Heart left ventricle (tissue), 13 donors: ENCODE measurements at regions not wholly inside any gene's neighbourhood (a gene's known extent, or its start where the extent isn't known, plus 50 kb on each side); places are given as distances from the start of the nearest gene placed in this dataset.

Source experiments
- POLR2A ChIP-seq, 2 donors: fragments of 450-650 bp; IDR thresholded peaks; one replicate each; pipeline ENCODE4 v1.6.1; 2017; ENCODE audit warnings: antibody characterized with exemption in 2 of 2, mild to moderate bottlenecking in 2 of 2, moderate library complexity in 2 of 2
- TF ChIP-seq, protein P1 (sequence below), 12 donors: fragments of 200-600 bp; sonication (generic) in 4 of 12; IDR thresholded peaks; one replicate each; pipeline versions ENCODE4 v1.5.0 to v1.8.0; 2018 to 2022; ENCODE audit warnings: antibody characterized with exemption in 12 of 12, mild to moderate bottlenecking in 5 of 12
- donor health status: ischemic (EF 13 %, LVEDD 7.1; RV severe dilation, severe dysfunction).
- donor health status: DM: no; HTN: yes; CAD: no.
- donor health status: DM: no; HTN: no; CAD: no.
- donor health status: ischemic (EF 25% LVEDD 6.9; RV normal size, moderate dysfunction).
- donor health status: ischemic (EF 25% LVEDD 5.7; RV mildly dilated, moderate dysfunction).
- donor health status: ischemic (EF 35%, LVEDD 5.7; RV mildly dilated, moderate dysfunction).
- donor health status: nonischemic (EF 11% LVEDD 7.7; RV severe dilation, severe dysfunction).
- donor health status: DM: yes; HTN: yes; CAD: no.
- donor health status: PGD.
- donor health status: ischemic (EF 29% LVEDD 5.4; RV normal size, mild dysfunction).
- donor health status: nonischemic (EF 23%, LVEDD 6.1; RV moderate dilation, normal function).

GRCh38 chr4:142927721-142928120 lies 81.6 kb upstream of the INPP4B start:
- TF ChIP-seq, protein P1, sequence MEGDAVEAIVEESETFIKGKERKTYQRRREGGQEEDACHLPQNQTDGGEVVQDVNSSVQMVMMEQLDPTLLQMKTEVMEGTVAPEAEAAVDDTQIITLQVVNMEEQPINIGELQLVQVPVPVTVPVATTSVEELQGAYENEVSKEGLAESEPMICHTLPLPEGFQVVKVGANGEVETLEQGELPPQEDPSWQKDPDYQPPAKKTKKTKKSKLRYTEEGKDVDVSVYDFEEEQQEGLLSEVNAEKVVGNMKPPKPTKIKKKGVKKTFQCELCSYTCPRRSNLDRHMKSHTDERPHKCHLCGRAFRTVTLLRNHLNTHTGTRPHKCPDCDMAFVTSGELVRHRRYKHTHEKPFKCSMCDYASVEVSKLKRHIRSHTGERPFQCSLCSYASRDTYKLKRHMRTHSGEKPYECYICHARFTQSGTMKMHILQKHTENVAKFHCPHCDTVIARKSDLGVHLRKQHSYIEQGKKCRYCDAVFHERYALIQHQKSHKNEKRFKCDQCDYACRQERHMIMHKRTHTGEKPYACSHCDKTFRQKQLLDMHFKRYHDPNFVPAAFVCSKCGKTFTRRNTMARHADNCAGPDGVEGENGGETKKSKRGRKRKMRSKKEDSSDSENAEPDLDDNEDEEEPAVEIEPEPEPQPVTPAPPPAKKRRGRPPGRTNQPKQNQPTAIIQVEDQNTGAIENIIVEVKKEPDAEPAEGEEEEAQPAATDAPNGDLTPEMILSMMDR (IDR thresholded peaks at IDR 0.05), result no peak
- no peak for TF ChIP-seq POLR2A (IDR thresholded peaks at IDR 0.05)
